ENCODE measurements at regions not wholly inside any gene's neighbourhood (a gene's known extent, or its start where the extent isn't known, plus 50 kb on each side); places are given as distances from the start of the nearest gene placed in this dataset.
"Not testable (repeated sequence)": the region's sequence is repeated elsewhere in the genome, so short reads cannot be mapped to it uniquely, and the experiment has no call there.

GRCh38 chr15:30470601-30471365 lies 56.7 kb upstream of the GOLGA8R start:
- peak; percentile 79 for DNase-seq (ENCODE audit: low spot score)

DNA sequence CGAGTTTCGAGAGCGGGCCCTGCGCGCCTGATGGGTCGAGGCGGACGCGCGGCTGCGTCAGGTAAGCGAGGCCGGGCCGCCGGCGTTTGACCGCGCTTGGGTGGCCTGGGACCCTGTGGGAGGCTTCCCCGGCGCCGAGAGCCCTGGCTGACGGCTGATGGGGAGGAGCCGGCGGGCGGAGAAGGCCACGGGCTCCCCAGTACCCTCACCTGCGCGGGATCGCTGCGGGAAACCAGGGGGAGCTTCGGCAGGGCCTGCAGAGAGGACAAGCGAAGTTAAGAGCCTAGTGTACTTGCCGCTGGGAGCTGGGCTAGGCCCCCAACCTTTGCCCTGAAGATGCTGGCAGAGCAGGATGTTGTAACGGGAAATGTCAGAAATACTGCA lies 57.3 kb upstream of the GOLGA8R start:
- DNase-seq (ENCODE audit: low spot score) = not testable (repeated sequence)

- DNase-seq (ENCODE audit: low spot score) = not testable (repeated sequence)
These were observed 57.9 kb upstream of the GOLGA8R start for GRCh38 chr15:30471817-30472551.

DNA sequence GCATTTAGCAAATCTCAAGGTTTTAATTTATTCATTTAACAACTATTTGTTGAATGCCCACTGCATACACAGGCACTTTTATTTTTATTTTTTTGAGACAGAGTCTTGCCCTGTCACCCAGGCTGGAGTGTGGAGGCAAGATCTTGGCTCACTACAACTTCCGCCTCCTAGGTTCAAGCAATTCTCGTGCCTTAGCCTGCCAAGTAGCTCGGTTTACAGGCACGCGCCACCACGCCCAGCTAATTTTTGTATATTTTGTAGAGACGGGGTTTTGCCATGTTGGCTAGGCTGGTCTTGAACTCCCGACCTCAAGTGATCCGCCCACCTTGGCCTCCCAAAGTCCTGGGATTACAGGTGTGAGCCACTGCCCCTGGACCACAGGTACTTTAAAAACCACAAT lies 67.0 kb upstream of the GOLGA8Q start:
- not testable (repeated sequence) for DNase-seq (ENCODE audit: low spot score)

DNA sequence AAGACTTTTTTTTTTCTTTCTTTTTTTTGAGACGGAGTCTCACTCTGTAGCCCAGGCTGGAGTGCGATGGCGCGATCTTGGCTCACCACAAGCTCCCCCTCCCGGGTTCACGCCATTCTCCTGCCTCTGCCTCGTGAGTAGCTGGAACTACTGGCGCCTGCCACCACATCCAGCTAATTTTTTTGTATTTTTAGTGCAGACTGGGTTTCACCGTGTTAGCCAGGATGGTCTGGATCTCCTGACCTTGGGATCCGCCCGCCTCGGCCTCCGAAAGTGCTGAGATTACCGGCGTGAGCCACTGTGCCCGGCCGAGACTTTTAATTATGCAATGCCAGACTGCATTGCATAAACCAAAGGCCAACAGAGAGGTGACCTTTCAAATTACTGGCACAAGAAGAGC lies 62.6 kb upstream of the GOLGA8Q start:
- DNase-seq (ENCODE audit: low spot score) = peak; percentile 9

GRCh38 chr15:30490334-30490733 lies 61.5 kb upstream of the GOLGA8Q start:
- not testable (repeated sequence) for DNase-seq (ENCODE audit: low spot score)

GRCh38 chr15:30493947-30494346 lies 57.9 kb upstream of the GOLGA8Q start:
- DNase-seq (ENCODE audit: low spot score) = not testable (repeated sequence)

DNA sequence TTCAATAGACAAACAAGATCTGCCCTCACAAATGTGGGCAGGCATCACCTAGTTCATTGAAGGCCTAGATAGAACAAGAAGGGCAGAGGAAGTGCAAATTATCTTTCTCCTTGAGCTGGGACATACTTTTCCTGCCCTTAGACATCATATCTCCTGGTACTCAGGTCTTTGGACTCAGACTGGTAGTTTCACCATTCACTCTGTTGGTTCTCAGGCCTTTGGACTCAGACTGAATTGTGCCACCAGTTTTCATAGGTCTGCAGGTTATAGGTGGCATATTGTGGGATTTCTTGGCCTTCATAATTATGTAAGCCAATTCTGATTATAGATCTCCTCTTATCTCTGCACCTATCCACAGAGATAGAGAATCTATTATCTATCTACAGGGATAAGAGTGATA lies 54.6 kb upstream of the GOLGA8Q start:
- not testable (repeated sequence) for DNase-seq (ENCODE audit: low spot score)

GRCh38 chr15:30499233-30499632 lies 52.6 kb upstream of the GOLGA8Q start:
- DNase-seq (ENCODE audit: low spot score) = not testable (repeated sequence)

DNA sequence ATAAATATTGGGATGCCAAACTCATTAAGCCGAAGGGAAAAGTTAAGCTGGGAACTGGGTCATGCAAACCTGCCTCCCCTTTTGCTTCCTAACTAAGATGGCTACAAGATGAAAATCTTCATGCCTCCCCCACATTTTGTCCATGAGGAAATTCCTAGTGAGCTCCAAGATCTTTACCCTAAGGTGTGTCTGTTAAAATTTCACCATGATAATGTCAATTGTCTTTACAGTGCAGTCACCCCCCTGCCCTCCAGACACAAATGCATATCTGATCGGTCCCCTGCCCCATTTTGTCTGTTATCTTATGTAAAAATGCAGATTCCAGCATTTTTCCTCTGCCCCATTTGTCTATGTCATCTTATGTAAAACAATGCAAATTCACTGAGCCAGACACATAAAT lies 51.3 kb upstream of the GOLGA8Q start:
- not testable (repeated sequence) for DNase-seq (ENCODE audit: low spot score)
